GM19023 (cell line): ENCODE measurements at regions not wholly inside any gene's neighbourhood (a gene's known extent, or its start where the extent isn't known, plus 50 kb on each side); places are given as distances from the start of the nearest gene placed in this dataset.

Experiments used
- ATAC-seq: cut with Tn5 transposase; IDR thresholded peaks from one replicate; pipeline ENCODE4 v1.9.1; 2021; ENCODE audit warnings: mild to moderate bottlenecking, moderate library complexity; ENCODE audit not compliant: unreplicated experiment

GRCh38 chr21:21715266-21715969, 717.2 kb downstream of the NCAM2 start:
- ATAC-seq, result no peak

- no peak for ATAC-seq
Observed at GRCh38 chr21:21722731-21723130, 724.5 kb downstream of the NCAM2 start.

GRCh38 chr21:21730512-21730911, 732.3 kb downstream of the NCAM2 start:
- no peak for ATAC-seq

GRCh38 chr21:21731626-21732025, 733.4 kb downstream of the NCAM2 start:
- no peak for ATAC-seq

GRCh38 chr21:21734088-21734487, 735.9 kb downstream of the NCAM2 start:
- ATAC-seq, result no peak

GRCh38 chr21:21737186-21737585, 739.0 kb downstream of the NCAM2 start:
- ATAC-seq, result no peak

GRCh38 chr21:21740207-21740606, 742.0 kb downstream of the NCAM2 start:
- no peak for ATAC-seq

- ATAC-seq, result no peak
Observed at GRCh38 chr21:21750124-21750825, 752.1 kb downstream of the NCAM2 start.

- ATAC-seq, result no peak
Observed at GRCh38 chr21:21751286-21751685, 753.1 kb downstream of the NCAM2 start.

GRCh38 chr21:21762855-21763254, 764.6 kb downstream of the NCAM2 start:
- no peak for ATAC-seq

GRCh38 chr21:21764281-21764680, 766.1 kb downstream of the NCAM2 start:
- ATAC-seq, result no peak

- ATAC-seq, result no peak
Observed at GRCh38 chr21:21767276-21767675, 769.1 kb downstream of the NCAM2 start.

GRCh38 chr21:21788591-21788990, 790.4 kb downstream of the NCAM2 start:
- ATAC-seq, result no peak

GRCh38 chr21:21801921-21802320, 803.7 kb downstream of the NCAM2 start:
- ATAC-seq, result no peak

GRCh38 chr21:21806711-21807597, 808.7 kb downstream of the NCAM2 start:
- no peak for ATAC-seq

GRCh38 chr21:21807598-21807903, 809.3 kb downstream of the NCAM2 start:
- no peak for ATAC-seq

GRCh38 chr21:21813289-21813688, 815.1 kb downstream of the NCAM2 start:
- ATAC-seq, result no peak

GRCh38 chr21:21813934-21814333, 815.7 kb downstream of the NCAM2 start:
- no peak for ATAC-seq

GRCh38 chr21:21816778-21817177, 818.6 kb downstream of the NCAM2 start:
- no peak for ATAC-seq

- no peak for ATAC-seq
Observed at GRCh38 chr21:21818898-21819297, 820.7 kb downstream of the NCAM2 start.

GRCh38 chr21:21828130-21828529, 829.9 kb downstream of the NCAM2 start:
- no peak for ATAC-seq

- no peak for ATAC-seq
Observed at GRCh38 chr21:21831036-21831435, 832.8 kb downstream of the NCAM2 start.
